Tibial artery (tissue), 4 donors: ENCODE measurements at regions not wholly inside any gene's neighbourhood (a gene's known extent, or its start where the extent isn't known, plus 50 kb on each side); places are given as distances from the start of the nearest gene placed in this dataset.
"Not testable (repeated sequence)": the region's sequence is repeated elsewhere in the genome, so short reads cannot be mapped to it uniquely, and the experiment has no call there.

Experiments used
- DNase-seq, 2 donors: peaks; one replicate each; pipeline ENCODE4 v3.0.0-alpha.2; 2019
- H3K27ac ChIP-seq, 2 donors: fragments of 200-600 bp; sonication (generic) in 1 of 2; 1 replicate in 1 of 2; 2 replicates in 1 of 2; pipeline ENCODE4 v1.5.1; 2018 to 2019; ENCODE audit warnings: mild to moderate bottlenecking in 1 of 2
- H3K27me3 ChIP-seq, 2 donors: fragments of 200-600 bp; sonication (generic) in 1 of 2; one replicate each; pipeline versions ENCODE4 v1.5.1 to v1.6.0; 2016 to 2019
- H3K36me3 ChIP-seq, 3 donors: fragments of 200-600 bp; sonication (generic) in 2 of 3; one replicate each; pipeline ENCODE4 v1.5.1; 2016 to 2019; ENCODE audit warnings: mild to moderate bottlenecking in 2 of 3
- H3K4me1 ChIP-seq, 4 donors: fragments of 200-600 bp; sonication (generic) in 2 of 4; 1 replicate in 3 of 4; 2 replicates in 1 of 4; pipeline ENCODE4 v1.5.1; 2016 to 2019
- H3K4me3 ChIP-seq, 2 donors: fragments of 200-600 bp; sonication (generic) in 1 of 2; 1 replicate in 1 of 2; 2 replicates in 1 of 2; pipeline ENCODE4 v1.5.1; 2018 to 2019; ENCODE audit warnings: mild to moderate bottlenecking in 2 of 2
- H3K9me3 ChIP-seq, 3 donors: fragments of 200-600 bp; sonication (generic) in 1 of 3; one replicate each; pipeline ENCODE4 v1.5.1; 2016 to 2019
- intact Hi-C: fragments of 100-400 bp; cut with DNase I; formaldehyde crosslinking; loops from one replicate; pipeline ENCODE4 v1.15.0; 2023; ENCODE audit warnings: low total_unique reads
- TF ChIP-seq, protein P1 (sequence below), 2 experiments: fragments of 200-600 bp in 1 of 2; fragments of 450-650 bp in 1 of 2; IDR thresholded peaks; one replicate each; pipeline ENCODE4 v1.5.1; 2017 to 2019; ENCODE audit warnings: antibody characterized with exemption in 2 of 2, mild to moderate bottlenecking in 1 of 2, moderate library complexity in 1 of 2

DNA sequence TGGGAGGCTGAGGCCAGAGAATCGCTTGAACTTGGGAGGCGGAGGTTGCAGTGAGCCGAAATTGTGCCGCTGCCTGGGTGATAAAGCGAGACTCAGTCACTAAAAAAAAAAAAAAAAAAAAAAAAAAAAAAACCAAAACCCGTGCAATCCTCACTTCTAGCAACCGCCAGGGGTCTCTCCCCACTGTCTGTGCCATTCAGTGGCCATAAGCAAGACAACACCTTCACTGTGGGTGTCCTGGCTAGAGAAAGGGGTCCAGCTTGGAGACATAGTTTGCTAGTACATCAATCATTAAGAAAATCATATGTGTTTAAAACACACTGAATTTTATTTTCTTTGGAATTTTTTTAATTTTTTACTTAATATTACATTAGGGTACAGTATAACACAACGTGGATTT, 68.2 kb downstream of the RASL11A start:
- H3K27ac ChIP-seq = no peak overlapping the region
- H3K27me3 ChIP-seq = peaks cover 0 to 3% of the 10 kb centered on the region in 2 donors
- TF ChIP-seq, protein P1, sequence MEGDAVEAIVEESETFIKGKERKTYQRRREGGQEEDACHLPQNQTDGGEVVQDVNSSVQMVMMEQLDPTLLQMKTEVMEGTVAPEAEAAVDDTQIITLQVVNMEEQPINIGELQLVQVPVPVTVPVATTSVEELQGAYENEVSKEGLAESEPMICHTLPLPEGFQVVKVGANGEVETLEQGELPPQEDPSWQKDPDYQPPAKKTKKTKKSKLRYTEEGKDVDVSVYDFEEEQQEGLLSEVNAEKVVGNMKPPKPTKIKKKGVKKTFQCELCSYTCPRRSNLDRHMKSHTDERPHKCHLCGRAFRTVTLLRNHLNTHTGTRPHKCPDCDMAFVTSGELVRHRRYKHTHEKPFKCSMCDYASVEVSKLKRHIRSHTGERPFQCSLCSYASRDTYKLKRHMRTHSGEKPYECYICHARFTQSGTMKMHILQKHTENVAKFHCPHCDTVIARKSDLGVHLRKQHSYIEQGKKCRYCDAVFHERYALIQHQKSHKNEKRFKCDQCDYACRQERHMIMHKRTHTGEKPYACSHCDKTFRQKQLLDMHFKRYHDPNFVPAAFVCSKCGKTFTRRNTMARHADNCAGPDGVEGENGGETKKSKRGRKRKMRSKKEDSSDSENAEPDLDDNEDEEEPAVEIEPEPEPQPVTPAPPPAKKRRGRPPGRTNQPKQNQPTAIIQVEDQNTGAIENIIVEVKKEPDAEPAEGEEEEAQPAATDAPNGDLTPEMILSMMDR (IDR thresholded peaks at IDR 0.05) = no peak
- no peak overlapping the region for H3K4me3 ChIP-seq
- H3K9me3 ChIP-seq = no peaks in the 10 kb centered on the region
- intact Hi-C loops = no loop called here
- no peaks in the 10 kb centered on the region for H3K36me3 ChIP-seq
- DNase-seq = no peak
- H3K4me1 ChIP-seq = no peaks in the 10 kb centered on the region

DNA sequence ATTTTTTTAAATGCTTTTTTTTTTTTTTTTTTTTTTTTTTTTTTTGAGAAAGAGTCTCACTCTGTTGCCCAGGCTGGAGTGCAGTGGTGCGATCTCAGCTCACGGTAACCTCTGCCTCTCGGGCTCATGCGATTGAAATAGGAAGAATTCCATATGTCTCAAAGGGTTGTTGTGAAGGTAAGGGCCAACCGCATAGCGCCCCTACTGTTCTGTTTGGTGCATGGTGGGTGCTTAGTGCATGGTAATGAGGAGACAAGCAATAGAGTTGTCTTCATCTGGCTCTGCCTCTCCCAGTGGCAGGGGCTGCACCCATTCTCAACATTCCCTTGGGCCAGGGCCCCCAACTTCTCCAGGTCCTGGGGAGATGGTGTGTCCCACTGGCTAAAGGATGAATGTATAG, 68.7 kb downstream of the RASL11A start:
- no peak overlapping the region for H3K27ac ChIP-seq
- peaks cover 0 to 3% of the 10 kb centered on the region in 2 donors for H3K27me3 ChIP-seq
- no peaks in the 10 kb centered on the region for H3K9me3 ChIP-seq
- no peaks in the 10 kb centered on the region for H3K4me1 ChIP-seq
- peak in 1 of 2 donors; percentile 63 for DNase-seq
- intact Hi-C loops = no loop called here
- no peaks in the 10 kb centered on the region for H3K36me3 ChIP-seq
- TF ChIP-seq, protein P1 (IDR thresholded peaks at IDR 0.05) = peak; percentile 14 to 26
- H3K4me3 ChIP-seq = no peak overlapping the region

DNA sequence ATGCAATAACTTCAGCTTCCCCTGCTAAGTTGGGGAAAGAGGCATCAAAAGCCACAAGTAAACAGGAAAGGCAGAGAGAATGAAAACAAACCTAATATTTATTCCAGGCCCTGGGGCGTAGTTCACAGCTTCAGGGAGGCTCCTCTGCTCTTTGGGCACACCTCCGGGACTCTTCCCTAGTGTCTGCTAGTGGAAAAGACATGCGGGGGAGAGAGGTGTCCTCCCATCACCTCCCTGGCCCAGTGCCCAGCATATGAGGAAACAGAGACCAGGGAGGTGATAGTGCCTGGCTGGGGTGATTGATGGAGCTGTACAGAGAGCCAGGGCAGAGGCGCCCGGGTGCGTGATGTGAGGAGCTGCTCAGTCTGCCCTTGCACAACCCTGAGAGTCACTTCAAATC, 71.0 kb downstream of the RASL11A start:
- H3K4me1 ChIP-seq = no peaks in the 10 kb centered on the region
- intact Hi-C loops = no loop called here
- no peak overlapping the region for H3K4me3 ChIP-seq
- TF ChIP-seq, protein P1 (IDR thresholded peaks at IDR 0.05) = no peak
- no peaks in the 10 kb centered on the region for H3K36me3 ChIP-seq
- no peaks in the 10 kb centered on the region for H3K9me3 ChIP-seq
- H3K27me3 ChIP-seq = peaks cover 0 to 10% of the 10 kb centered on the region in 2 donors
- H3K27ac ChIP-seq = no peak overlapping the region
- no peak for DNase-seq

DNA sequence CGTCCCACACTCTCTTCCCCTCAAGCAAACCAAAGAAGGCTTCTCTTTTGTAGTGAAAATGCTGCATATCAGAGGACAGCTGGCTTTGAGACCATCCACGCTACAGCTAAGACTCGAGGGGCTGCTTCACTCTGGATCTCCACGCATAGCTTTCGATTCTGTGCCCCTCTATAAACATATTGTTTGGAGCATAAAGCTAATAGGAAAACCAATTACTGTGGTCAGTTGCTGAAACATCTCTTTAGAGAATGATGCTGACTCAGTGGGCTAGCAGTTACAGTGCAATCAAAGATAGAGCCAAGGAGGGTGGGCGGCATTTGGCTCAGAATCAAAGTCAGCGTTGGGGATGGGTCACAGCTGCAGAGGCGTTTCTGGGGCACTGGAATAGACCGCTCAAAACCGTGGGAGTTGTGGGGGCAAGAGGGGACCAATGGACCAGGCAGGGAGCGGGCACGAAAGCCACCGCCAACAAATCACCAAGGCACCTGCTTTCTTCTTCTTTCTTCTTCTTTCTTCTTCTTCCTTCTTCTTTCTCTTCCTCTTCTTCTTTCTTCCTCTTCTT, 76.7 kb downstream of the RASL11A start:
- intact Hi-C loops = no loop called here
- Histone ChIP-seq H3K9me3 (no peaks in the 10 kb centered on the region), H3K4me3 (no peak overlapping the region), H3K27ac (no peak overlapping the region), H3K4me1 (no peaks in the 10 kb centered on the region), H3K36me3 (no peaks in the 10 kb centered on the region), H3K27me3 (peaks cover 0 to 15% of the 10 kb centered on the region in 2 donors)
- DNase-seq = no peak
- TF ChIP-seq, protein P1 (IDR thresholded peaks at IDR 0.05) = no peak

DNA sequence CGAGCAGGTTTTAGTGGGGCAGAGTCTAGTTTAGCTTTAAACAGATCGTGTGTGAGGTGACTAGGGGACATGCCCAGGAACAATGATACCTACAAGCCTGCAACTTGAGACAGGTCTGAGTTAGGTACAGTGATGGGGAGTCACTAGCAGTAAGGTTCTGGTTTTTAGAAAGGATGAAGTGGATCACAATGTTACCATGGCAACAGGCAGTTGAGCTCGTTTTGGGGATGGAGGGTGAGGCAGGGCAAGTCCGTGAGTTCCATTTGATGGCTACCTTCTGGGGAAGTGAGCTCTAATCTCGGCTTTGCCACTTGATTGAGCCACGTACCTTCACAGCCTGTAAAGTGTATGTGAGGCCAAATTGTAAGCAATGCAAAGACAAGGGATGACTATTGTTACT, 76.0 kb upstream of the GTF3A start:
- TF ChIP-seq, protein P1 (IDR thresholded peaks at IDR 0.05) = no peak
- DNase-seq = no peak
- H3K4me1 ChIP-seq = no peaks in the 10 kb centered on the region
- intact Hi-C loops = no loop called here
- no peaks in the 10 kb centered on the region for H3K9me3 ChIP-seq
- no peak overlapping the region for H3K4me3 ChIP-seq
- peaks cover 0 to 15% of the 10 kb centered on the region in 2 donors for H3K27me3 ChIP-seq
- no peak overlapping the region for H3K27ac ChIP-seq
- no peaks in the 10 kb centered on the region for H3K36me3 ChIP-seq

DNA sequence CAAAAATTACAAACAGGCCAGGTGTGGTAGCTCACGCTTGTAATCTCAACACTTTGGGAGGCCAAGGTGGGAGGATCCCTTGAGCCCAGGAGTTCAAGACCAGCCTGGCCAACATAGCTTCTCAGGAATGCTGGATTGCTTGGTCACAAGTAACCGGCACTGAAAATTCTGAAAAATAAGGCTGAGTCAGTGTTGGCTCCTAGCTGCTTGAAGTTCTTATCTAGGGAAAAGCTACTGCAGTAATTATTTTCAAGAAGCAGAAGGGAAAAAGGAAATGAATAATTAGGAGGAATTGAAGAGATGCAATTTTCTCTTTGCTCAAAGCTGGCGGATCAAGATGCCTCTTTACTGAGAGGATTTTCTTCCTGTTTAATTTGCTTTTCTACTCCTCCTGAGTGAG, 75.0 kb upstream of the GTF3A start:
- Histone ChIP-seq H3K36me3 (no peaks in the 10 kb centered on the region), H3K27me3 (peaks cover 0 to 15% of the 10 kb centered on the region in 2 donors), H3K9me3 (no peaks in the 10 kb centered on the region), H3K4me1 (peaks cover 0 to 7% (median 0%) of the 10 kb centered on the region in 4 donors), H3K4me3 (no peak overlapping the region), H3K27ac (no peak overlapping the region)
- DNase-seq = no peak
- intact Hi-C loops = no loop called here
- TF ChIP-seq, protein P1 (IDR thresholded peaks at IDR 0.05) = no peak

DNA sequence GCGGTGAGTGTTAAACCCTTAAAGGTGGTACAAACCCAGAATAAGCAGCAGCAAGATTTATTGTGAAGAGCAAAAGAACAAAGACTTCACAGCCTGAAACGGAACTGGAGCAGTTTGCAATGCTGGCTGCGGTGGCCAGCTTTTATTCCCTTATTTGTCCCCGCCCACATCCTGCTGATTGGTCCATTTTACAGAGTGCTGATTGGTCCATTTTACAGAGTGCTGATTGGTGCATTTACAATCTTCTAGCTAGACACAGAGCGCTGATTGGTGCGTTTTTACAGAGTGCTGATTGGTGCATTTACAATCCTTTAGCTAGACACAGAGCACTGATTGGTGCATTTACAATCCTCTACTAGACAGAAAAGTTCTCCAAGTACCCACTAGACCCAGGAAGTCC, 73.6 kb upstream of the GTF3A start:
- intact Hi-C loops, H3K9me3 ChIP-seq, DNase-seq, H3K27ac ChIP-seq, H3K4me3 ChIP-seq, H3K36me3 ChIP-seq: not testable (repeated sequence)
- Histone ChIP-seq H3K27me3 (peaks cover 0 to 12% of the 10 kb centered on the region in 2 donors), H3K4me1 (peaks cover 0 to 10% (median 2%) of the 10 kb centered on the region in 4 donors)
